Sciatic nerve (tissue), 2 donors: ENCODE measurements at regions not wholly inside any gene's neighbourhood (a gene's known extent, or its start where the extent isn't known, plus 50 kb on each side); places are given as distances from the start of the nearest gene placed in this dataset.
"Not testable (repeated sequence)": the region's sequence is repeated elsewhere in the genome, so short reads cannot be mapped to it uniquely, and the experiment has no call there.

ENCODE experiments used
- ATAC-seq: fragments of 200-7000 bp; cut with Tn5 transposase; one replicate; pipeline ENCODE4 v1.9.1; 2020; ENCODE audit warnings: mild to moderate bottlenecking, moderate library complexity
- DNase-seq: peaks from one replicate; pipeline ENCODE4 v3.0.0-alpha.2; 2020; ENCODE audit warnings: low spot score
- intact Hi-C: fragments of 100-400 bp; cut with DNase I; formaldehyde crosslinking; loops from one replicate; pipeline ENCODE4 v1.14.2; 2022
- donor health status: DM: no; HTN: no; CAD: no.
- donor health status: DM: no; HTN: no; CAD: no.

GRCh38 chr2:207233141-207233540, 67.4 kb upstream of the KLF7 start:
- DNase-seq, intact Hi-C loops, ATAC-seq: not testable (repeated sequence)

- no peak for ATAC-seq
- no peak for DNase-seq
- intact Hi-C loops, result no loop called here
These were observed 68.0 kb upstream of the KLF7 start for GRCh38 chr2:207233731-207234130.

GRCh38 chr2:207235621-207236020, 69.9 kb upstream of the KLF7 start:
- no peak for ATAC-seq
- intact Hi-C loops, result no loop called here
- DNase-seq, result no peak

GRCh38 chr2:207236156-207236935, 70.6 kb upstream of the KLF7 start:
- DNase-seq (no peak), ATAC-seq (peak; percentile 70)
- intact Hi-C loops, result no loop called here

- ATAC-seq (peak; percentile 89), DNase-seq (no peak)
- intact Hi-C loops, result no loop called here
These were observed 73.3 kb upstream of the KLF7 start for GRCh38 chr2:207238831-207239701.

GRCh38 chr2:207239754-207240494, 74.2 kb upstream of the KLF7 start:
- ATAC-seq, result no peak
- intact Hi-C loops, result no loop called here
- no peak for DNase-seq

GRCh38 chr2:207240649-207241048, 74.9 kb upstream of the KLF7 start:
- DNase-seq (no peak), ATAC-seq (no peak)
- intact Hi-C loops, result no loop called here

- ATAC-seq (no peak), DNase-seq (no peak)
- intact Hi-C loops, result no loop called here
These were observed 75.5 kb upstream of the KLF7 start for GRCh38 chr2:207241198-207241597.

GRCh38 chr2:207243601-207244000, 77.9 kb upstream of the KLF7 start:
- intact Hi-C loops, result no loop called here
- DNase-seq, result no peak
- ATAC-seq, result no peak

GRCh38 chr2:207244971-207245925, 79.5 kb upstream of the KLF7 start:
- ATAC-seq (no peak), DNase-seq (no peak)
- intact Hi-C loops, result no loop called here

GRCh38 chr2:207248702-207249377, 83.1 kb upstream of the KLF7 start:
- DNase-seq, result no peak
- ATAC-seq, result no peak
- intact Hi-C loops, result no loop called here

- DNase-seq, result no peak
- no peak for ATAC-seq
- intact Hi-C loops, result no loop called here
These were observed 85.3 kb upstream of the KLF7 start for GRCh38 chr2:207251022-207251421.

GRCh38 chr2:207251573-207252192, 85.9 kb upstream of the KLF7 start:
- intact Hi-C loops, result no loop called here
- peak; percentile 19 for ATAC-seq
- no peak for DNase-seq

- DNase-seq (no peak), ATAC-seq (no peak)
- intact Hi-C loops, result no loop called here
These were observed 86.7 kb upstream of the KLF7 start for GRCh38 chr2:207252416-207252815.

GRCh38 chr2:207252979-207253645, 87.4 kb upstream of the KLF7 start:
- intact Hi-C loops, result no loop called here
- ATAC-seq (no peak), DNase-seq (no peak)

GRCh38 chr2:207253666-207254345, 88.1 kb upstream of the KLF7 start:
- intact Hi-C loops, result loop anchor here (2.0 kb wide), 1 partner anchor 75 kb away; no protein-coding TSS in a partner anchor
- DNase-seq (no peak), ATAC-seq (no peak)
